Muscle layer of duodenum (tissue), 2 donors: ENCODE measurements at regions not wholly inside any gene's neighbourhood (a gene's known extent, or its start where the extent isn't known, plus 50 kb on each side); places are given as distances from the start of the nearest gene placed in this dataset.

Experiments used
- H3K27ac ChIP-seq: one replicate; pipeline ENCODE4 v1.7.0; 2013; ENCODE audit warnings: mild to moderate bottlenecking, low read length
- H3K27me3 ChIP-seq: one replicate; pipeline ENCODE4 v1.7.0; 2013; ENCODE audit warnings: low read depth, mild to moderate bottlenecking, control low read depth, low read length
- H3K36me3 ChIP-seq, 2 donors: one replicate each; pipeline ENCODE4 v1.7.0; 2013; ENCODE audit warnings: low read length in 2 of 2, control low read depth in 1 of 2, mild to moderate bottlenecking in 1 of 2; ENCODE audit not compliant: insufficient read depth in 2 of 2, control insufficient read depth in 1 of 2
- H3K4me1 ChIP-seq, 2 donors: one replicate each; pipeline ENCODE4 v1.7.0; 2013; ENCODE audit warnings: low read length in 2 of 2, mild to moderate bottlenecking in 2 of 2, control low read depth in 1 of 2, moderate library complexity in 1 of 2; ENCODE audit not compliant: insufficient read depth in 2 of 2, control insufficient read depth in 1 of 2
- H3K4me3 ChIP-seq, 2 donors: one replicate each; pipeline ENCODE4 v1.7.0; 2013; ENCODE audit warnings: low read length in 2 of 2, low read depth in 1 of 2, mild to moderate bottlenecking in 1 of 2
- H3K9me3 ChIP-seq, 2 donors: one replicate each; pipeline ENCODE4 v1.7.0; 2013; ENCODE audit warnings: low read length in 2 of 2, control low read depth in 1 of 2, mild to moderate bottlenecking in 1 of 2; ENCODE audit not compliant: control insufficient read depth in 1 of 2
- donor health status: healthy.

DNA sequence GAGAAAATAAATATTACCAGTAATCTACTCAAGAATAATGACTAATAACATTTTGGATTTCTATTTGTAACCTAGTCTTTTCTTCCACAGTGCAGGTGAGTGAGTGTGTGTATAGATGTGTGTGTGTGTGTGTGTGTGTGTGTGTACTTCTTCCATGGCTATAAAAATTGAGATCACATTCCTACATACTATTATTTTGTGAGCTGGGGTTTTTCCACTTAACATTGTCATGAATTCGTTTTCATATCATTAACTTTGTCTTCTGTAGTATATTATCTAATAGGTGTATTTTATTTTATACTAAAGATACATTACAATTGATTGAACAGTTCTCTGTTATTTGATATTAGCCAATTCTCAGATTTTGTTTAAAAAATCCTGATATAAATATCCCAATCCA is 152.4 kb upstream of the TRPC7 start:
- no peak overlapping the region for H3K4me3 ChIP-seq
- no peaks in the 10 kb centered on the region for H3K36me3 ChIP-seq
- H3K4me1 ChIP-seq = no peaks in the 10 kb centered on the region
- no peak overlapping the region for H3K27ac ChIP-seq
- no peaks in the 10 kb centered on the region for H3K27me3 ChIP-seq
- no peaks in the 10 kb centered on the region for H3K9me3 ChIP-seq

GRCh38 chr5:136516637-136517036 is 151.3 kb upstream of the TRPC7 start:
- no peaks in the 10 kb centered on the region for H3K4me1 ChIP-seq
- H3K36me3 ChIP-seq = no peaks in the 10 kb centered on the region
- no peak overlapping the region for H3K4me3 ChIP-seq
- H3K27me3 ChIP-seq = no peaks in the 10 kb centered on the region
- H3K27ac ChIP-seq = no peak overlapping the region
- H3K9me3 ChIP-seq = no peaks in the 10 kb centered on the region

DNA sequence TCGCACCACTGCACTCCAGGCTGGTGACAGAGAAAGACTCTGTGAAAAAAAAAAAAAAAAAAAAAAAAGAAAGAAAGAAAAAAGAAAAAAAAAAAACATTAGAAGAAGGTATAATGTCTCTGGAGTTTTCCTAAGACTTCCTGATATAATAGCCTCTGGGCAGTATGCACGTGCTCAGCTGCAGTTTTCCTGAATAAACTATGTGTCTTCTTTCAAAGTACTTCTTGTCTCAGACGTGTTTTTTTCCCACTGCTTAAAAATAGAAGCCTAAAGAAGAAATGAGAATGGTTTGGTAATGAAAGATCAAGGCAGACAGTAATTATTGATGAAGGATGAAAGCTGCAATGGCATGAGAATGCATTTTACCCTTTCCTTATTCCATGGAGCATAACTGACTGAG is 148.1 kb upstream of the TRPC7 start:
- Histone ChIP-seq H3K36me3 (no peaks in the 10 kb centered on the region), H3K4me3 (no peak overlapping the region), H3K9me3 (no peaks in the 10 kb centered on the region), H3K27me3 (no peaks in the 10 kb centered on the region), H3K4me1 (no peaks in the 10 kb centered on the region), H3K27ac (no peak overlapping the region)

GRCh38 chr5:136511046-136511445 is 145.7 kb upstream of the TRPC7 start:
- H3K27ac ChIP-seq = no peak overlapping the region
- H3K4me3 ChIP-seq = no peak overlapping the region

DNA sequence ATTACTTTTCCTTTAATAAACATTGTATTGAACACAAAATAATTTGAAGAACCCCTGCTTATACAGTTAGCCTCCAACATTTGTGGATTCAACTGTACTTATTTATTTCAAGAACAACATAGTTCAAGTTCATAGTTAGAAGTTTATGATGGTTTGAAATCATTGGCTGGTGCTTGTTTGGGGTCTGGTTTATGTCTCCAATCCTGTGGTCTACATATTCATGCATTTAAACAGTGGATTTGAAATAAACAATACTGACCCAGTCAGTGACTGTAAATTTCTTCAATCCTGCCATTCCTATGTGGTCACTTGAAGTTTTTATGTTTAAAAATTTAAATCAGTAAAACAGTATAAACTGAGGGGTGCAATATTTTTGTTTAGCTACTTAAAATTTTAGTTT is 145.1 kb upstream of the TRPC7 start:
- no peaks in the 10 kb centered on the region for H3K36me3 ChIP-seq

More at GRCh38 chr5:136511046-136511445, 145.7 kb upstream of the TRPC7 start:
- H3K9me3 ChIP-seq = no peaks in the 10 kb centered on the region
- no peaks in the 10 kb centered on the region for H3K27me3 ChIP-seq
- no peaks in the 10 kb centered on the region for H3K4me1 ChIP-seq
- H3K36me3 ChIP-seq = no peaks in the 10 kb centered on the region

DNA sequence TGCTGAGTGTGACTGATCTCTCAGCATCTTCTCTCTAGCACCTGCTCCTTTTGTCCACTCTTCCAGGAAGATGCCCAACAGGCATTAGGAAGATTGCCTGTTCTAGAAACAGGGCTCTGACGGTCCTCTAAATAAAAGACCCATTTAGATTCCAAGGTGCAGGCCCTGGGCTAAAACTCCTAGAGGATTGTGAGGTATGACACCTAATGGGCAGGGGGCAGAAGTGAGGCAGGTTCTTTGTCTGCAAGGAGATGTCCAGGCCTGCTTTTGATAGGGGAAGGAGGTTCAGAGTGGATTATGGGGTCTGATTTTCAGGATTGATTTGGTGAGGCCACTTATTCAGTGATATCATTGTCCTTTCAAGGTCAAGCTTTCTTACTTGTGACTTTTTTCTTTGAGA is 140.8 kb upstream of the TRPC7 start:
- no peaks in the 10 kb centered on the region for H3K36me3 ChIP-seq
- no peak overlapping the region for H3K4me3 ChIP-seq
- no peaks in the 10 kb centered on the region for H3K9me3 ChIP-seq
- H3K27ac ChIP-seq = no peak overlapping the region
- H3K4me1 ChIP-seq = no peaks in the 10 kb centered on the region
- H3K27me3 ChIP-seq = no peaks in the 10 kb centered on the region

More for the DNA sequence above, 145.1 kb upstream of the TRPC7 start:
- Histone ChIP-seq H3K27ac (no peak overlapping the region), H3K4me3 (no peak overlapping the region), H3K9me3 (no peaks in the 10 kb centered on the region), H3K4me1 (no peaks in the 10 kb centered on the region), H3K27me3 (no peaks in the 10 kb centered on the region)

- Histone ChIP-seq H3K27ac (no peak overlapping the region), H3K4me1 (no peaks in the 10 kb centered on the region), H3K9me3 (no peaks in the 10 kb centered on the region), H3K4me3 (no peak overlapping the region), H3K27me3 (no peaks in the 10 kb centered on the region), H3K36me3 (no peaks in the 10 kb centered on the region)
Observed at GRCh38 chr5:136501133-136501532, 135.8 kb upstream of the TRPC7 start.

- Histone ChIP-seq H3K27me3 (no peaks in the 10 kb centered on the region), H3K9me3 (no peaks in the 10 kb centered on the region), H3K4me3 (no peak overlapping the region), H3K4me1 (no peaks in the 10 kb centered on the region), H3K27ac (no peak overlapping the region), H3K36me3 (no peaks in the 10 kb centered on the region)
Observed at GRCh38 chr5:136492587-136492986, 127.2 kb upstream of the TRPC7 start.

DNA sequence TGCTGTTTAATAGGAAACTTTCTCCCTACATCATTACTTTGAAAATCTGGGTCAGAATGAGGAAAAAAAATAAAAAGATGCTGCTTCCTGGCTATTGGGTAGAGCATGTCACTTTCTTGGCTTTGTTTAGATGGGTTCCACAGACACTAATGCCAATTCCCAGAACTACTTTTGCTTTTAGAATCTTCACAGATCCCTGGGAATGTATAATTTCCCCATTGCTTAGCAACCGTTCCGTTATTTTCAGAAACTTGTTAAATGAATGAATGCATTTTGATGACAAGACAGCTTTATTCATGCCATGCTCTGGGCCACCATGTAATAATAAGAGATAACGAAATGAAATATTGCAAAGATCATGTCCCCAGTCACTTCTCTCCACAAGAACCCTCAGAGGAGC is 126.5 kb upstream of the TRPC7 start:
- Histone ChIP-seq H3K27ac (no peak overlapping the region), H3K4me1 (no peaks in the 10 kb centered on the region)

GRCh38 chr5:136484808-136485325 is 119.5 kb upstream of the TRPC7 start:
- no peaks in the 10 kb centered on the region for H3K4me1 ChIP-seq
- H3K36me3 ChIP-seq = no peaks in the 10 kb centered on the region
- no peak overlapping the region for H3K4me3 ChIP-seq
- H3K9me3 ChIP-seq = no peaks in the 10 kb centered on the region
- no peak overlapping the region for H3K27ac ChIP-seq
- no peaks in the 10 kb centered on the region for H3K27me3 ChIP-seq

More for the DNA sequence above, 126.5 kb upstream of the TRPC7 start:
- Histone ChIP-seq H3K9me3 (no peaks in the 10 kb centered on the region), H3K4me3 (no peak overlapping the region), H3K36me3 (no peaks in the 10 kb centered on the region), H3K27me3 (no peaks in the 10 kb centered on the region)

- no peak overlapping the region for H3K4me3 ChIP-seq
- H3K27me3 ChIP-seq = no peaks in the 10 kb centered on the region
Observed at GRCh38 chr5:136482206-136482605, 116.9 kb upstream of the TRPC7 start.

DNA sequence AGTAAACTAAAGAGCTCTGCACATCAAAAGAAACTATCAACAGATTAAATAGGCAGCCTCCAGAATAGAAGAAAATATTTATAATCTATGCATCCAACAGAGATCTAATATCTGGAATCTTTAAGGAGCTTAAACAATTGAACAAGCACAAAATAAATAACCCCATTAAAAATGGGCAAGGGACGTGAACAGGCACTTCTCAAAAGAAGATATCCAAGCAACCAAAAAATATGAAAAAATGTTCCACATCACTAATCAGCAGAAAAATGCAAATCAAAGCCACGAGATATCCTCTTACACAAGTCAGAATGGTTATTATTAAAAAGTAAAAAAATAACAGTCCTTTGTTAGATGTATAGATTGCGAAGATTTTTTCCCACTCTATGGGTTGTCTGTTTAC is 109.1 kb upstream of the TRPC7 start:
- no peaks in the 10 kb centered on the region for H3K9me3 ChIP-seq
- no peaks in the 10 kb centered on the region for H3K27me3 ChIP-seq
- H3K4me3 ChIP-seq = no peak overlapping the region
- no peaks in the 10 kb centered on the region for H3K4me1 ChIP-seq
- no peak overlapping the region for H3K27ac ChIP-seq
- H3K36me3 ChIP-seq = no peaks in the 10 kb centered on the region

More at GRCh38 chr5:136482206-136482605, 116.9 kb upstream of the TRPC7 start:
- H3K27ac ChIP-seq = no peak overlapping the region
- H3K4me1 ChIP-seq = no peaks in the 10 kb centered on the region
- H3K9me3 ChIP-seq = no peaks in the 10 kb centered on the region
- no peaks in the 10 kb centered on the region for H3K36me3 ChIP-seq
